Vagina (tissue), 2 donors: ENCODE measurements at regions not wholly inside any gene's neighbourhood (a gene's known extent, or its start where the extent isn't known, plus 50 kb on each side); places are given as distances from the start of the nearest gene placed in this dataset.

Experiments
- POLR2AphosphoS5 ChIP-seq, 2 donors: sonication (generic); formaldehyde crosslinking; IDR thresholded peaks; one replicate each; pipeline ENCODE4 v1.9.0; 2017; ENCODE audit warnings: antibody characterized with exemption in 2 of 2, mild to moderate bottlenecking in 2 of 2, low read depth in 1 of 2; ENCODE audit not compliant: insufficient read depth in 1 of 2
- TF ChIP-seq, protein P1 (sequence below), 3 experiments: fragments of 450-650 bp in 2 of 3; fragments of 200-600 bp in 1 of 3; sonication (generic) in 1 of 3; IDR thresholded peaks; one replicate each; pipeline ENCODE4 v1.5.1; 2017 to 2019; ENCODE audit warnings: antibody characterized with exemption in 3 of 3, mild to moderate bottlenecking in 2 of 3, moderate library complexity in 2 of 3

DNA sequence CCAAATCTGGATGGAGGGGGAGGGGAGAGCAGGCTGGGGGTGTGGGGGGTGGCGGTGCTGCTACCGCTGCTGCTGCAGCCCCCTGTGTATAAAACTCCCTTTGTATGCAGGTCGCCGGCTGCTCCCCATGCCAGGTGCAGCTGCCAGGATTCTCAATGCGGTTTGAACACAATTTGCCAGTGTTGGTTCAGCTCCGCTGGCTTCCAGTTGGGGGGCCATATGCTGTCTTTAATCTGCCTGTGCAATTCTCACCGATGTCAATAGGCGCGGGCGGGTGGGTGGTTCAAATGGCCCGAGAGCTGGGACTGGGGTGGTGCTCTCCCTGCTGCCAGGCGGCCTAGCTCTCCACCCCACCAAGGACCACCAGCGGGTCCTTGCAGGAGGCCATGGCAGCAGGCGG is 257.6 kb downstream of the BCOR start:
- no peak for TF ChIP-seq POLR2AphosphoS5 (IDR thresholded peaks at IDR 0.05; ENCODE audit: insufficient read depth in 1 of 2, low read depth in 1 of 2)
- TF ChIP-seq, protein P1, sequence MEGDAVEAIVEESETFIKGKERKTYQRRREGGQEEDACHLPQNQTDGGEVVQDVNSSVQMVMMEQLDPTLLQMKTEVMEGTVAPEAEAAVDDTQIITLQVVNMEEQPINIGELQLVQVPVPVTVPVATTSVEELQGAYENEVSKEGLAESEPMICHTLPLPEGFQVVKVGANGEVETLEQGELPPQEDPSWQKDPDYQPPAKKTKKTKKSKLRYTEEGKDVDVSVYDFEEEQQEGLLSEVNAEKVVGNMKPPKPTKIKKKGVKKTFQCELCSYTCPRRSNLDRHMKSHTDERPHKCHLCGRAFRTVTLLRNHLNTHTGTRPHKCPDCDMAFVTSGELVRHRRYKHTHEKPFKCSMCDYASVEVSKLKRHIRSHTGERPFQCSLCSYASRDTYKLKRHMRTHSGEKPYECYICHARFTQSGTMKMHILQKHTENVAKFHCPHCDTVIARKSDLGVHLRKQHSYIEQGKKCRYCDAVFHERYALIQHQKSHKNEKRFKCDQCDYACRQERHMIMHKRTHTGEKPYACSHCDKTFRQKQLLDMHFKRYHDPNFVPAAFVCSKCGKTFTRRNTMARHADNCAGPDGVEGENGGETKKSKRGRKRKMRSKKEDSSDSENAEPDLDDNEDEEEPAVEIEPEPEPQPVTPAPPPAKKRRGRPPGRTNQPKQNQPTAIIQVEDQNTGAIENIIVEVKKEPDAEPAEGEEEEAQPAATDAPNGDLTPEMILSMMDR (IDR thresholded peaks at IDR 0.05): no peak
